H9 (cell line): ENCODE measurements at regions not wholly inside any gene's neighbourhood (a gene's known extent, or its start where the extent isn't known, plus 50 kb on each side); places are given as distances from the start of the nearest gene placed in this dataset.

Experiments used
- DNase-seq: peaks from one replicate; pipeline ENCODE4 v3.0.0-alpha.2; 2017
- H2AFZ ChIP-seq: one replicate; pipeline ENCODE4 v1.6.1; 2013; ENCODE audit warnings: mild to moderate bottlenecking, low read length, control low read depth, moderate library complexity
- H2AK5ac ChIP-seq: 2 replicates; pipeline ENCODE4 v1.6.1; 2013; ENCODE audit warnings: low read length, control low read depth, mixed read lengths; ENCODE audit not compliant: insufficient read length
- H2BK120ac ChIP-seq: one replicate; pipeline ENCODE4 v1.6.1; 2013; ENCODE audit warnings: low read depth, mild to moderate bottlenecking, low read length, control low read depth, inconsistent platforms; ENCODE audit not compliant: poor library complexity, severe bottlenecking
- H2BK12ac ChIP-seq: 2 replicates; pipeline ENCODE4 v1.6.1; 2013; ENCODE audit warnings: low read length, control low read depth, mixed read lengths, low read depth; ENCODE audit not compliant: insufficient read length
- H2BK15ac ChIP-seq: 2 replicates; pipeline ENCODE4 v1.6.1; 2013; ENCODE audit warnings: low read depth, low read length, control low read depth
- H2BK20ac ChIP-seq: one replicate; pipeline ENCODE4 v1.6.1; 2013; ENCODE audit warnings: low read depth, mild to moderate bottlenecking, low read length, control low read depth, inconsistent platforms; ENCODE audit not compliant: poor library complexity, severe bottlenecking
- H2BK5ac ChIP-seq: 2 replicates; pipeline ENCODE4 v1.6.1; 2013; ENCODE audit warnings: low read length, control low read depth, mixed read lengths; ENCODE audit not compliant: insufficient read length
- H3K14ac ChIP-seq: 2 replicates; pipeline ENCODE4 v1.6.1; 2013; ENCODE audit warnings: low read length, control low read depth; ENCODE audit not compliant: insufficient read depth
- H3K18ac ChIP-seq: 2 replicates; pipeline ENCODE4 v1.6.1; 2013; ENCODE audit warnings: low read depth, mild to moderate bottlenecking, mixed read lengths, low read length, control low read depth; ENCODE audit not compliant: insufficient read length
- H3K23ac ChIP-seq: 2 replicates; pipeline ENCODE4 v1.6.1; 2013; ENCODE audit warnings: low read length, control low read depth, mixed read lengths, low read depth; ENCODE audit not compliant: insufficient read length
- H3K23me2 ChIP-seq: 2 replicates; pipeline ENCODE4 v1.6.1; 2013; ENCODE audit warnings: low read depth, mild to moderate bottlenecking, mixed read lengths, low read length, control low read depth; ENCODE audit not compliant: insufficient read length, poor library complexity, severe bottlenecking
- H3K27ac ChIP-seq: 2 replicates; pipeline ENCODE4 v1.5.1; 2013; ENCODE audit warnings: low read length, control low read depth, mixed read lengths, low read depth; ENCODE audit not compliant: insufficient read length
- H3K27me3 ChIP-seq: 2 replicates; pipeline ENCODE4 v1.6.1; 2013; ENCODE audit warnings: low read length, control low read depth, inconsistent platforms; ENCODE audit not compliant: insufficient read depth
- H3K4ac ChIP-seq: 2 replicates; pipeline ENCODE4 v1.6.1; 2013; ENCODE audit warnings: low read depth, mild to moderate bottlenecking, control low read depth, inconsistent platforms, low read length, moderate library complexity
- H3K4me1 ChIP-seq: 2 replicates; pipeline ENCODE4 v1.6.1; 2013; ENCODE audit warnings: low read length, control low read depth, inconsistent platforms; ENCODE audit not compliant: insufficient read depth
- H3K4me2 ChIP-seq: 2 replicates; pipeline ENCODE4 v1.6.1; 2013; ENCODE audit warnings: low read length, control low read depth, mixed read lengths; ENCODE audit not compliant: insufficient read length, insufficient read depth
- H3K56ac ChIP-seq: 2 replicates; pipeline ENCODE4 v1.6.1; 2013; ENCODE audit warnings: low read depth, mild to moderate bottlenecking, mixed read lengths, low read length, control low read depth; ENCODE audit not compliant: insufficient read length
- H3K79me1 ChIP-seq: 2 replicates; pipeline ENCODE4 v1.6.1; 2013; ENCODE audit warnings: low read depth, mild to moderate bottlenecking, moderate library complexity, low read length, control low read depth, inconsistent platforms; ENCODE audit not compliant: insufficient read depth, poor library complexity, severe bottlenecking
- H3K79me2 ChIP-seq: 2 replicates; pipeline ENCODE4 v1.6.1; 2013; ENCODE audit warnings: low read length, control low read depth, inconsistent platforms; ENCODE audit not compliant: insufficient read depth
- H3K9ac ChIP-seq: 2 replicates; pipeline ENCODE4 v1.6.1; 2013; ENCODE audit warnings: low read length, control low read depth, mixed read lengths; ENCODE audit not compliant: insufficient read length; ENCODE audit errors: extremely low read depth
- H3K9me3 ChIP-seq: one replicate; pipeline ENCODE4 v1.6.1; 2013; ENCODE audit warnings: low read depth, low read length, inconsistent platforms; ENCODE audit not compliant: control insufficient read depth
- H3T11ph ChIP-seq: one replicate; pipeline ENCODE4 v1.6.1; 2013; ENCODE audit warnings: mild to moderate bottlenecking, low read length, control low read depth, inconsistent platforms
- H4K20me1 ChIP-seq: one replicate; pipeline ENCODE4 v1.6.1; 2013; ENCODE audit not compliant: control insufficient read depth, insufficient read length, insufficient read depth
- H4K5ac ChIP-seq: 2 replicates; pipeline ENCODE4 v1.6.1; 2013; ENCODE audit warnings: low read depth, mild to moderate bottlenecking, mixed read lengths, low read length, control low read depth; ENCODE audit not compliant: insufficient read length
- H4K8ac ChIP-seq: replicated peaks from 2 replicates; pipeline ENCODE4 v1.6.1; 2013; ENCODE audit warnings: low read length, control low read depth, mixed read lengths, low read depth; ENCODE audit not compliant: insufficient read length
- H4K91ac ChIP-seq: 2 replicates; pipeline ENCODE4 v1.6.1; 2013; ENCODE audit warnings: low read depth, mild to moderate bottlenecking, moderate library complexity, mixed read lengths, low read length, control low read depth; ENCODE audit not compliant: insufficient read length
- H3K27ac Mint-ChIP-seq, 3 experiments: 2 replicates in 2 of 3; 3 replicates in 1 of 3; pipeline ENCODE4 v1.8.0; 2020 to 2021; ENCODE audit warnings: mixed read lengths in 3 of 3, mild to moderate bottlenecking in 1 of 3, moderate library complexity in 1 of 3
- H3K27me3 Mint-ChIP-seq: 2 replicates; pipeline ENCODE4 v1.8.0; 2021; ENCODE audit warnings: low read depth, mild to moderate bottlenecking, moderate library complexity, mixed read lengths
- H3K36me3 Mint-ChIP-seq, 3 experiments: 2 replicates in 2 of 3; 3 replicates in 1 of 3; pipeline ENCODE4 v1.8.0; 2020 to 2021; ENCODE audit warnings: low read depth in 3 of 3, mixed read lengths in 3 of 3; ENCODE audit not compliant: insufficient read depth in 1 of 3
- H3K4me1 Mint-ChIP-seq, 2 experiments: 2 replicates each; pipeline ENCODE4 v1.8.0; 2020; ENCODE audit warnings: mixed read lengths in 2 of 2
- H3K4me3 Mint-ChIP-seq, 2 experiments: 2 replicates in 1 of 2; 3 replicates in 1 of 2; pipeline ENCODE4 v1.8.0; 2020 to 2021; ENCODE audit warnings: mild to moderate bottlenecking in 2 of 2, mixed read lengths in 2 of 2, moderate library complexity in 1 of 2
- H3K9me3 Mint-ChIP-seq, 2 experiments: 2 replicates in 1 of 2; 3 replicates in 1 of 2; pipeline ENCODE4 v1.8.0; 2020; ENCODE audit warnings: mild to moderate bottlenecking in 2 of 2, mixed read lengths in 2 of 2, moderate library complexity in 1 of 2
- CTCF ChIP-seq: fragments of 200-600 bp; sonication (generic); conservative IDR thresholded peaks from 3 replicates; pipeline ENCODE4 v1.8.0; 2021; ENCODE audit warnings: antibody characterized with exemption, mild to moderate bottlenecking
- WGBS: extraction: QIAGEN DNeasy Blood & Tissue Kit; methylation state at CpG from one replicate; pipeline ENCODE4 v1.1.7; 2013; ENCODE audit warnings: missing lambda C conversion rate, low lambda C conversion rate, mixed read lengths; ENCODE audit not compliant: insufficient read length; ENCODE audit errors: extremely low coverage; 5-methylcytosine and 5-hydroxymethylcytosine counted together

- Histone ChIP-seq H3T11ph (no peak overlapping the region), H2BK15ac (no peak overlapping the region), H2AFZ (no peak overlapping the region), H3K4me2 (no peak overlapping the region), H3K56ac (no peak overlapping the region), H3K14ac (no peak overlapping the region), H3K79me2 (no peaks in the 10 kb centered on the region), H3K23me2 (no peaks in the 10 kb centered on the region), H4K91ac (no peak overlapping the region), H3K23ac (no peak overlapping the region), H4K20me1 (no peaks in the 10 kb centered on the region), H3K18ac (no peak overlapping the region), H2AK5ac (no peak overlapping the region), H2BK12ac (no peak overlapping the region), H3K9ac (no peak overlapping the region), H2BK20ac (no peak overlapping the region), H3K4me1 (no peaks in the 10 kb centered on the region), H2BK5ac (no peak overlapping the region), H2BK120ac (no peak overlapping the region), H3K27me3 (no peaks in the 10 kb centered on the region; the same call in 1 of the 2 replicates), H3K4ac (no peak overlapping the region), H4K8ac (no peak overlapping the region), H4K5ac (no peak overlapping the region), H3K9me3 (no peaks in the 10 kb centered on the region), H3K79me1 (no peaks in the 10 kb centered on the region), H3K27ac (no peak overlapping the region)
- Mint-ChIP-seq H3K36me3 (peaks cover 1 to 6% (median 4%) of the 10 kb centered on the region in 3 experiments; a peak in 2 of 7 replicates), H3K4me1 (peaks cover 6 to 13% of the 10 kb centered on the region in 2 experiments; a peak in 3 of 4 replicates), H3K27ac (no peak overlapping the region), H3K27me3 (peaks cover 2% of the 10 kb centered on the region), H3K9me3 (peaks cover 13 to 18% of the 10 kb centered on the region in 2 experiments), H3K4me3 (no peak overlapping the region)
- no CpG with 5 or more reads among the region's 1 CpG for WGBS
- DNase-seq, result no peak
- no peak for TF ChIP-seq CTCF
Measured at GRCh38 chr5:61887271-61887670, 418.7 kb upstream of the KIF2A start.
